ENCODE measurements at regions not wholly inside any gene's neighbourhood (a gene's known extent, or its start where the extent isn't known, plus 50 kb on each side); places are given as distances from the start of the nearest gene placed in this dataset.

- no peaks in the 10 kb centered on the region for H4K20me1 ChIP-seq (ENCODE audit: insufficient read depth)
- H3K9me3 ChIP-seq (ENCODE audit: low read length) = no peaks in the 10 kb centered on the region
- H3F3A ChIP-seq (ENCODE audit: insufficient read depth, low read length, poor library complexity, severe bottlenecking) = no peaks in the 10 kb centered on the region
- H3K27ac ChIP-seq (ENCODE audit: low read length) = no peak overlapping the region
- H3K79me2 ChIP-seq (replicated peaks; ENCODE audit: insufficient read depth, low read length) = no peaks in the 10 kb centered on the region
- no peak overlapping the region for H3K4me2 ChIP-seq (ENCODE audit: low read length)
- no peaks in the 10 kb centered on the region for H3K27me3 ChIP-seq (ENCODE audit: insufficient read depth, low read depth, low read length)
- H3K36me3 ChIP-seq (ENCODE audit: insufficient read depth, low read length) = no peaks in the 10 kb centered on the region
- no peaks in the 10 kb centered on the region for H3K9me2 ChIP-seq (ENCODE audit: insufficient read depth, low read length)
- no peak overlapping the region for H3K9ac ChIP-seq (ENCODE audit: low read length)
- H3K4me3 ChIP-seq (ENCODE audit: low read length) = no peak overlapping the region
- H2AFZ ChIP-seq (ENCODE audit: low read depth, low read length) = no peak overlapping the region
- no peak for TF ChIP-seq SMC3 (conservative IDR thresholded peaks at IDR 0.05; ENCODE audit: poor library complexity)
- TF ChIP-seq EZH2 (IDR thresholded peaks at IDR 0.05; ENCODE audit: borderline replicate concordance, insufficient read depth, low read length, poor library complexity, severe bottlenecking) = no peak
- no peak for TF ChIP-seq TAF1 (IDR thresholded peaks at IDR 0.05; ENCODE audit: low read depth)
- no peak for TF ChIP-seq CTCF (IDR thresholded peaks at IDR 0.05; ENCODE audit: poor library complexity, severe bottlenecking)
- no peak for TF ChIP-seq EP300 (conservative IDR thresholded peaks at IDR 0.05; ENCODE audit: poor library complexity, severe bottlenecking)
- TF ChIP-seq RAD21 (conservative IDR thresholded peaks at IDR 0.05) = no peak
- TF ChIP-seq MXI1 (conservative IDR thresholded peaks at IDR 0.05; ENCODE audit: poor library complexity, severe bottlenecking) = no peak
- TF ChIP-seq REST (IDR thresholded peaks at IDR 0.05; ENCODE audit: borderline replicate concordance) = no peak
- no peak for TF ChIP-seq POLR2AphosphoS5 (IDR thresholded peaks at IDR 0.05)
Measured at GRCh38 chr5:57010786-57011185, 58.9 kb upstream of the MIER3 start.

- H3K27me3 ChIP-seq (ENCODE audit: insufficient read depth, low read depth, low read length) = no peaks in the 10 kb centered on the region
- no peaks in the 10 kb centered on the region for H3F3A ChIP-seq (ENCODE audit: insufficient read depth, low read length, poor library complexity, severe bottlenecking)
- no peak for TF ChIP-seq SMC3 (conservative IDR thresholded peaks at IDR 0.05; ENCODE audit: poor library complexity)
- no peak for TF ChIP-seq RAD21 (conservative IDR thresholded peaks at IDR 0.05)
- no peak overlapping the region for H3K4me3 ChIP-seq (ENCODE audit: low read length)
- H3K36me3 ChIP-seq (ENCODE audit: insufficient read depth, low read length) = no peaks in the 10 kb centered on the region
- H3K4me2 ChIP-seq (ENCODE audit: low read length) = no peak overlapping the region
- no peak overlapping the region for H2AFZ ChIP-seq (ENCODE audit: low read depth, low read length)
- H3K9ac ChIP-seq (ENCODE audit: low read length) = no peak overlapping the region
- H3K9me3 ChIP-seq (ENCODE audit: low read length) = no peaks in the 10 kb centered on the region
- no peak overlapping the region for H3K27ac ChIP-seq (ENCODE audit: low read length)
- H3K9me2 ChIP-seq (ENCODE audit: insufficient read depth, low read length) = no peaks in the 10 kb centered on the region
- H3K79me2 ChIP-seq (replicated peaks; ENCODE audit: insufficient read depth, low read length) = no peaks in the 10 kb centered on the region
- no peaks in the 10 kb centered on the region for H4K20me1 ChIP-seq (ENCODE audit: insufficient read depth)
Measured at GRCh38 chr5:57012511-57012910, 60.6 kb upstream of the MIER3 start.

- no peak overlapping the region for H3K4me3 ChIP-seq (ENCODE audit: low read length)
- H3K9me3 ChIP-seq (ENCODE audit: low read length) = no peaks in the 10 kb centered on the region
- no peaks in the 10 kb centered on the region for H3F3A ChIP-seq (ENCODE audit: insufficient read depth, low read length, poor library complexity, severe bottlenecking)
- H3K9ac ChIP-seq (ENCODE audit: low read length) = no peak overlapping the region
- H3K79me2 ChIP-seq (replicated peaks; ENCODE audit: insufficient read depth, low read length) = no peaks in the 10 kb centered on the region
- no peak overlapping the region for H3K4me2 ChIP-seq (ENCODE audit: low read length)
- H3K9me2 ChIP-seq (ENCODE audit: insufficient read depth, low read length) = no peaks in the 10 kb centered on the region
- TF ChIP-seq EZH2 (IDR thresholded peaks at IDR 0.05; ENCODE audit: borderline replicate concordance, insufficient read depth, low read length, poor library complexity, severe bottlenecking) (no peak), TAF1 (IDR thresholded peaks at IDR 0.05; ENCODE audit: low read depth) (no peak), MXI1 (conservative IDR thresholded peaks at IDR 0.05; ENCODE audit: poor library complexity, severe bottlenecking) (no peak), CTCF (IDR thresholded peaks at IDR 0.05; ENCODE audit: poor library complexity, severe bottlenecking) (no peak), REST (IDR thresholded peaks at IDR 0.05; ENCODE audit: borderline replicate concordance) (no peak), SMC3 (conservative IDR thresholded peaks at IDR 0.05; ENCODE audit: poor library complexity) (no peak), RAD21 (conservative IDR thresholded peaks at IDR 0.05) (no peak), POLR2AphosphoS5 (IDR thresholded peaks at IDR 0.05) (no peak), EP300 (conservative IDR thresholded peaks at IDR 0.05; ENCODE audit: poor library complexity, severe bottlenecking) (no peak)
- H4K20me1 ChIP-seq (ENCODE audit: insufficient read depth) = no peaks in the 10 kb centered on the region
- H3K36me3 ChIP-seq (ENCODE audit: insufficient read depth, low read length) = no peaks in the 10 kb centered on the region
- H3K27me3 ChIP-seq (ENCODE audit: insufficient read depth, low read depth, low read length) = no peaks in the 10 kb centered on the region
- H2AFZ ChIP-seq (ENCODE audit: low read depth, low read length) = no peak overlapping the region
- H3K27ac ChIP-seq (ENCODE audit: low read length) = no peak overlapping the region
Measured at GRCh38 chr5:57025961-57026360, 74.0 kb upstream of the MIER3 start.
